WTC11 (cell line): ENCODE measurements at regions not wholly inside any gene's neighbourhood (a gene's known extent, or its start where the extent isn't known, plus 50 kb on each side); places are given as distances from the start of the nearest gene placed in this dataset.

Experiments used
- ATAC-seq: fragments of 200-7000 bp; cut with Tn5 transposase; 2 replicates; pipeline ENCODE4 v1.10.0; 2021; ENCODE audit warnings: mild to moderate bottlenecking, moderate library complexity
- CTCF ChIA-PET: fragments of 300-600 bp; sonication (Branson Sonifier 250); formaldehyde crosslinking; loops from one replicate; lab custom pipeline; 2021; ENCODE audit warnings: antibody characterized with exemption; lab: Charles Lee
- POLR2A ChIA-PET: fragments of 350-600 bp; sonication (Branson Sonifier 250); formaldehyde crosslinking; loops from one replicate; lab custom pipeline; 2021; ENCODE audit warnings: antibody characterized with exemption; lab: Charles Lee
- DNase-seq: peaks from one replicate; pipeline ENCODE4 v3.0.0; 2021; ENCODE audit warnings: low spot score
- H3K27ac Mint-ChIP-seq: 2 replicates; pipeline ENCODE4 v1.8.0; 2021; ENCODE audit warnings: mixed read lengths
- H3K27me3 Mint-ChIP-seq: 2 replicates; pipeline ENCODE4 v1.8.0; 2021; ENCODE audit warnings: low read depth, mild to moderate bottlenecking, moderate library complexity, mixed read lengths
- H3K36me3 Mint-ChIP-seq: 2 replicates; pipeline ENCODE4 v1.8.0; 2021; ENCODE audit warnings: mixed read lengths
- H3K4me1 Mint-ChIP-seq: 2 replicates; pipeline ENCODE4 v1.8.0; 2022; ENCODE audit warnings: mixed read lengths
- H3K4me3 Mint-ChIP-seq: 2 replicates; pipeline ENCODE4 v1.8.0; 2021; ENCODE audit warnings: mild to moderate bottlenecking, moderate library complexity, mixed read lengths
- H3K9me3 Mint-ChIP-seq: 2 replicates; pipeline ENCODE4 v1.8.0; 2021; ENCODE audit warnings: mixed read lengths
- AR ChIP-seq: fragments of 250-450 bp; sonication (Bioruptor Pico); IDR thresholded peaks from 2 replicates; pipeline ENCODE4 v1.9.0; 2021; ENCODE audit warnings: mild to moderate bottlenecking
- ATF3 ChIP-seq: sonication (generic); formaldehyde crosslinking; conservative IDR thresholded peaks from 2 replicates; pipeline ENCODE4 v1.8.1; 2022; ENCODE audit warnings: mild to moderate bottlenecking, missing genetic modification reagents
- E2F4 ChIP-seq: sonication (generic); formaldehyde crosslinking; IDR thresholded peaks from 2 replicates; pipeline ENCODE4 v1.8.1; 2022; ENCODE audit warnings: low read depth, mild to moderate bottlenecking, moderate library complexity, missing genetic modification reagents, borderline replicate concordance
- ETV6 ChIP-seq: sonication (generic); formaldehyde crosslinking; IDR thresholded peaks from 2 replicates; pipeline ENCODE4 v1.8.1; 2022; ENCODE audit warnings: mild to moderate bottlenecking, missing genetic modification reagents
- FOXK1 ChIP-seq: sonication (generic); formaldehyde crosslinking; IDR thresholded peaks from 2 replicates; pipeline ENCODE4 v1.8.0; 2022; ENCODE audit warnings: mild to moderate bottlenecking, moderate library complexity, missing genetic modification reagents
- FOXP1 ChIP-seq: sonication (generic); formaldehyde crosslinking; IDR thresholded peaks from 2 replicates; pipeline ENCODE4 v1.8.0; 2022; ENCODE audit warnings: missing genetic modification reagents, mild to moderate bottlenecking, moderate library complexity, borderline replicate concordance
- HMGA2 ChIP-seq: fragments of 250-450 bp; sonication (Bioruptor Pico); IDR thresholded peaks from 2 replicates; pipeline ENCODE4 v1.4.0; 2021; ENCODE audit warnings: mild to moderate bottlenecking, moderate library complexity
- JAZF1 ChIP-seq: fragments of 250-450 bp; sonication (Bioruptor Pico); IDR thresholded peaks from 2 replicates; pipeline ENCODE4 v1.9.0; 2021; ENCODE audit warnings: moderate library complexity, mild to moderate bottlenecking, inconsistent platforms
- JUN ChIP-seq: sonication (generic); formaldehyde crosslinking; IDR thresholded peaks from 2 replicates; pipeline ENCODE4 v1.8.0; 2023; ENCODE audit warnings: mild to moderate bottlenecking, missing genetic modification reagents
- KAT7 ChIP-seq: sonication (generic); formaldehyde crosslinking; IDR thresholded peaks from 2 replicates; pipeline ENCODE4 v1.8.1; 2023; ENCODE audit warnings: missing genetic modification reagents, mild to moderate bottlenecking, borderline replicate concordance
- NFATC4 ChIP-seq: fragments of 250-450 bp; sonication (Bioruptor Pico); IDR thresholded peaks from 2 replicates; pipeline ENCODE4 v1.9.0; 2021; ENCODE audit warnings: mild to moderate bottlenecking
- NR1H2 ChIP-seq: sonication (generic); formaldehyde crosslinking; IDR thresholded peaks from 2 replicates; pipeline ENCODE4 v1.9.0; 2021; ENCODE audit warnings: mild to moderate bottlenecking, moderate library complexity, missing genetic modification reagents
- NR3C1 ChIP-seq: sonication (generic); formaldehyde crosslinking; conservative IDR thresholded peaks from 2 replicates; pipeline ENCODE4 v1.8.1; 2023; ENCODE audit warnings: low read depth, mild to moderate bottlenecking, missing genetic modification reagents
- SMAD4 ChIP-seq: sonication (generic); formaldehyde crosslinking; IDR thresholded peaks from 2 replicates; pipeline ENCODE4 v1.8.0; 2022; ENCODE audit warnings: mild to moderate bottlenecking, missing genetic modification reagents
- SOX15 ChIP-seq: fragments of 250-450 bp; sonication (Bioruptor Pico); IDR thresholded peaks from 2 replicates; pipeline ENCODE4 v1.9.0; 2021; ENCODE audit warnings: mild to moderate bottlenecking
- TEAD4 ChIP-seq: sonication (generic); formaldehyde crosslinking; IDR thresholded peaks from 2 replicates; pipeline ENCODE4 v1.8.0; 2022; ENCODE audit warnings: mild to moderate bottlenecking, missing genetic modification reagents
- ZBTB21 ChIP-seq: sonication (generic); formaldehyde crosslinking; IDR thresholded peaks from 2 replicates; pipeline ENCODE4 v1.8.1; 2023; ENCODE audit warnings: mild to moderate bottlenecking, missing genetic modification reagents, borderline replicate concordance
- ZBTB43 ChIP-seq: sonication (generic); formaldehyde crosslinking; IDR thresholded peaks from 2 replicates; pipeline ENCODE4 v1.8.1; 2023; ENCODE audit warnings: mild to moderate bottlenecking, missing genetic modification reagents
- ZNF138 ChIP-seq: sonication (generic); formaldehyde crosslinking; conservative IDR thresholded peaks from 2 replicates; pipeline ENCODE4 v1.8.1; 2022; ENCODE audit warnings: mild to moderate bottlenecking, moderate library complexity, missing genetic modification reagents
- ZNF232 ChIP-seq: sonication (generic); formaldehyde crosslinking; IDR thresholded peaks from 2 replicates; pipeline ENCODE4 v1.8.0; 2022; ENCODE audit warnings: mild to moderate bottlenecking, missing genetic modification reagents
- ZNF263 ChIP-seq: sonication (generic); formaldehyde crosslinking; IDR thresholded peaks from 2 replicates; pipeline ENCODE4 v1.8.1; 2022; ENCODE audit warnings: low read depth, mild to moderate bottlenecking, moderate library complexity, missing genetic modification reagents
- TF ChIP-seq, protein P1 (sequence below): sonication (generic); formaldehyde crosslinking; IDR thresholded peaks from 2 replicates; pipeline ENCODE4 v1.8.1; 2022; ENCODE audit warnings: mild to moderate bottlenecking, missing genetic modification reagents, moderate library complexity, borderline replicate concordance
- TF ChIP-seq, protein P2 (sequence below): fragments of 250-450 bp; sonication (Bioruptor Pico); IDR thresholded peaks from 2 replicates; pipeline ENCODE4 v2.1.2; 2022; ENCODE audit warnings: mild to moderate bottlenecking, moderate library complexity
- TF ChIP-seq, protein P3 (sequence below): fragments of 250-450 bp; sonication (Bioruptor Pico); IDR thresholded peaks from 2 replicates; pipeline ENCODE4 v1.8.0; 2021; ENCODE audit warnings: mild to moderate bottlenecking
- TF ChIP-seq, protein P4 (sequence below): sonication (generic); formaldehyde crosslinking; IDR thresholded peaks from 2 replicates; pipeline ENCODE4 v1.8.0; 2022; ENCODE audit warnings: mild to moderate bottlenecking, missing genetic modification reagents

- ATAC-seq = peak; percentile 97
- ChIA-PET POLR2A (interaction anchor here (0.6 kb wide), 1 partner anchor 47 kb away, joined by 5 read pairs; no protein-coding TSS in a partner anchor), CTCF (interaction anchor here (0.6 to 3.0 kb wide), 10 partner anchors 21 to 168 kb away, joined by 3 to 21 read pairs (median 5); no protein-coding TSS in a partner anchor)
- Mint-ChIP-seq H3K36me3 (no peaks in the 10 kb centered on the region), H3K27me3 (no peaks in the 10 kb centered on the region; the same call in 1 of the 2 replicates), H3K4me1 (peaks cover 5% of the 10 kb centered on the region), H3K27ac (no peak overlapping the region), H3K9me3 (peaks cover 5% of the 10 kb centered on the region), H3K4me3 (no peak overlapping the region)
- peak; percentile 80 for DNase-seq
- TF ChIP-seq SOX15 (CRISPR knock-in tag) (no peak), ZNF263 (CRISPR knock-in tag) (no peak), FOXP1 (peak; percentile 90), ZNF232 (CRISPR knock-in tag) (peak; percentile 91), NR3C1 (CRISPR knock-in tag) (no peak), ZBTB43 (CRISPR knock-in tag) (0 out of 2 replicates have a peak, but pooled peaks have one; percentile 73), NR1H2 (CRISPR knock-in tag) (no peak), ETV6 (CRISPR knock-in tag) (peak; percentile 65; the same call in 1 of the 2 replicates), ZBTB21 (peak; percentile 70; the same call in 1 of the 2 replicates), E2F4 (no peak), NFATC4 (CRISPR knock-in tag) (no peak), HMGA2 (CRISPR knock-in tag) (no peak), AR (no peak), FOXK1 (CRISPR knock-in tag) (peak; percentile 68; the same call in 1 of the 2 replicates), JUN (peak; percentile 86; the same call in 1 of the 2 replicates), ZNF138 (CRISPR knock-in tag) (no peak), JAZF1 (CRISPR knock-in tag) (no peak), SMAD4 (peak; percentile 67; the same call in 1 of the 2 replicates), TEAD4 (peak; percentile 65; the same call in 1 of the 2 replicates), ATF3 (CRISPR knock-in tag) (no peak), KAT7 (no peak)
- TF ChIP-seq, protein P1, sequence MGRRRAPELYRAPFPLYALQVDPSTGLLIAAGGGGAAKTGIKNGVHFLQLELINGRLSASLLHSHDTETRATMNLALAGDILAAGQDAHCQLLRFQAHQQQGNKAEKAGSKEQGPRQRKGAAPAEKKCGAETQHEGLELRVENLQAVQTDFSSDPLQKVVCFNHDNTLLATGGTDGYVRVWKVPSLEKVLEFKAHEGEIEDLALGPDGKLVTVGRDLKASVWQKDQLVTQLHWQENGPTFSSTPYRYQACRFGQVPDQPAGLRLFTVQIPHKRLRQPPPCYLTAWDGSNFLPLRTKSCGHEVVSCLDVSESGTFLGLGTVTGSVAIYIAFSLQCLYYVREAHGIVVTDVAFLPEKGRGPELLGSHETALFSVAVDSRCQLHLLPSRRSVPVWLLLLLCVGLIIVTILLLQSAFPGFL = no peak
- TF ChIP-seq, protein P2, sequence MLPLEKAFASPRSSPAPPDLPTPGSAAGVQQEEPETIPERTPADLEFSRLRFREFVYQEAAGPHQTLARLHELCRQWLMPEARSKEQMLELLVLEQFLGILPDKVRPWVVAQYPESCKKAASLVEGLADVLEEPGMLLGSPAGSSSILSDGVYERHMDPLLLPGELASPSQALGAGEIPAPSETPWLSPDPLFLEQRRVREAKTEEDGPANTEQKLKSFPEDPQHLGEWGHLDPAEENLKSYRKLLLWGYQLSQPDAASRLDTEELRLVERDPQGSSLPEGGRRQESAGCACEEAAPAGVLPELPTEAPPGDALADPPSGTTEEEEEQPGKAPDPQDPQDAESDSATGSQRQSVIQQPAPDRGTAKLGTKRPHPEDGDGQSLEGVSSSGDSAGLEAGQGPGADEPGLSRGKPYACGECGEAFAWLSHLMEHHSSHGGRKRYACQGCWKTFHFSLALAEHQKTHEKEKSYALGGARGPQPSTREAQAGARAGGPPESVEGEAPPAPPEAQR (CRISPR knock-in tag) = no peak; the same call in 1 of the 2 replicates
- TF ChIP-seq, protein P3, sequence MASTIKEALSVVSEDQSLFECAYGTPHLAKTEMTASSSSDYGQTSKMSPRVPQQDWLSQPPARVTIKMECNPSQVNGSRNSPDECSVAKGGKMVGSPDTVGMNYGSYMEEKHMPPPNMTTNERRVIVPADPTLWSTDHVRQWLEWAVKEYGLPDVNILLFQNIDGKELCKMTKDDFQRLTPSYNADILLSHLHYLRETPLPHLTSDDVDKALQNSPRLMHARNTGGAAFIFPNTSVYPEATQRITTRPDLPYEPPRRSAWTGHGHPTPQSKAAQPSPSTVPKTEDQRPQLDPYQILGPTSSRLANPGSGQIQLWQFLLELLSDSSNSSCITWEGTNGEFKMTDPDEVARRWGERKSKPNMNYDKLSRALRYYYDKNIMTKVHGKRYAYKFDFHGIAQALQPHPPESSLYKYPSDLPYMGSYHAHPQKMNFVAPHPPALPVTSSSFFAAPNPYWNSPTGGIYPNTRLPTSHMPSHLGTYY (CRISPR knock-in tag) = no peak
- TF ChIP-seq, protein P4, sequence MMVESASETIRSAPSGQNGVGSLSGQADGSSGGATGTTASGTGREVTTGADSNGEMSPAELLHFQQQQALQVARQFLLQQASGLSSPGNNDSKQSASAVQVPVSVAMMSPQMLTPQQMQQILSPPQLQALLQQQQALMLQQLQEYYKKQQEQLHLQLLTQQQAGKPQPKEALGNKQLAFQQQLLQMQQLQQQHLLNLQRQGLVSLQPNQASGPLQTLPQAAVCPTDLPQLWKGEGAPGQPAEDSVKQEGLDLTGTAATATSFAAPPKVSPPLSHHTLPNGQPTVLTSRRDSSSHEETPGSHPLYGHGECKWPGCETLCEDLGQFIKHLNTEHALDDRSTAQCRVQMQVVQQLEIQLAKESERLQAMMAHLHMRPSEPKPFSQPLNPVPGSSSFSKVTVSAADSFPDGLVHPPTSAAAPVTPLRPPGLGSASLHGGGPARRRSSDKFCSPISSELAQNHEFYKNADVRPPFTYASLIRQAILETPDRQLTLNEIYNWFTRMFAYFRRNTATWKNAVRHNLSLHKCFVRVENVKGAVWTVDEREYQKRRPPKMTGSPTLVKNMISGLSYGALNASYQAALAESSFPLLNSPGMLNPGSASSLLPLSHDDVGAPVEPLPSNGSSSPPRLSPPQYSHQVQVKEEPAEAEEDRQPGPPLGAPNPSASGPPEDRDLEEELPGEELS = peak; percentile 82; the same call in 1 of the 2 replicates
These were observed 69.7 kb upstream of the LINGO1 start for GRCh38 chr15:77702211-77702957.
